Gastrocnemius medialis (tissue), 4 donors: ENCODE measurements at regions not wholly inside any gene's neighbourhood (a gene's known extent, or its start where the extent isn't known, plus 50 kb on each side); places are given as distances from the start of the nearest gene placed in this dataset.

Experiments used
- CTCF ChIP-seq, 5 experiments: fragments of 450-650 bp in 3 of 5; fragments of 200-600 bp in 2 of 5; sonication (generic) in 2 of 5; IDR thresholded peaks in 4 of 5; conservative IDR thresholded peaks in 1 of 5; 1 replicate in 4 of 5; 2 replicates in 1 of 5; pipeline ENCODE4 v1.5.1; 2016 to 2019; ENCODE audit warnings: antibody characterized with exemption in 5 of 5, mild to moderate bottlenecking in 3 of 5, moderate library complexity in 3 of 5
- POLR2A ChIP-seq, 2 donors: fragments of 450-650 bp; IDR thresholded peaks; one replicate each; pipeline ENCODE4 v1.6.1; 2017; ENCODE audit warnings: antibody characterized with exemption in 2 of 2, mild to moderate bottlenecking in 2 of 2, moderate library complexity in 2 of 2

- TF ChIP-seq CTCF (IDR thresholded peaks at IDR 0.05 in 4 of 5, conservative IDR thresholded peaks at IDR 0.05 in 1 of 5) (no peak), POLR2A (IDR thresholded peaks at IDR 0.05) (no peak)
Observed at GRCh38 chr14:101186544-101186943, 283.0 kb upstream of the RTL1 start.
